ENCODE measurements at regions not wholly inside any gene's neighbourhood (a gene's known extent, or its start where the extent isn't known, plus 50 kb on each side); places are given as distances from the start of the nearest gene placed in this dataset.

DNA sequence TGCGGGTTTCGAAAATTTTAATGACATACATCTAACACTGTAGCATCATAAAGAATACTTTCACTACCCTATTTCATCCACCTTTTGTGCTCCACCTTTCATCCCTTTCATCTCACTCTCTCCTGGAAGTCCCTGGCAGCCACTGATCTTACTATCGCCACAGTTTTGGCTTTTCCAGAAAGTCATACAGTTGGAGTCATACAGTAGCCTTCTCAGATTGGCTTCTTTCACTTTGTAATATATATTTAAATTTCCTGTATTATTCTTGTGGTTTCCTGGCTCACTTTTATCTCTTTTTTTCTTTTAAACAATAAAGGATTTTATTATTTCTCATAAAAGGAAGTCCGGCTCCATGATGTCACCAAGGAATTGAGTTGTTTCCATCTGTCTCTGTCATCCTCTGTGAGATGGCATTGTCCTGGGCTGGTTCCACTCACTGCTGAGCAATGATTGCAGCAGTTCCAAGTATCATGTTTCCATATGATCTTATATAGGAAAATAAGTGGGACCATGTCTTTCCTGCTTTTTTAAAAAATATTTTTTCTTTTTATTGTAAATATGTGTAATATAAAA, 626.3 kb downstream of the POM121L12 start:
- Histone ChIP-seq H3K9me3 (ENCODE audit: low read depth, low read length) (no peaks in the 10 kb centered on the region), H3K36me3 (ENCODE audit: insufficient read depth, low read length) (no peaks in the 10 kb centered on the region), H3K4me3 (no peak overlapping the region), H3K27ac (no peak overlapping the region), H3K9ac (ENCODE audit: insufficient read length) (no peak overlapping the region)
- TF ChIP-seq POLR2AphosphoS5 (IDR thresholded peaks at IDR 0.05; ENCODE audit: borderline replicate concordance, low read depth, low read length) (no peak), FOXP2 (optimal IDR thresholded peaks at IDR 0.05; ENCODE audit: control extremely low read depth, extremely low read length, insufficient read depth) (no peak), EZH2 (IDR thresholded peaks at IDR 0.05) (no peak)
- DNase-seq (ENCODE audit: low read depth, low spot score): no peak

DNA sequence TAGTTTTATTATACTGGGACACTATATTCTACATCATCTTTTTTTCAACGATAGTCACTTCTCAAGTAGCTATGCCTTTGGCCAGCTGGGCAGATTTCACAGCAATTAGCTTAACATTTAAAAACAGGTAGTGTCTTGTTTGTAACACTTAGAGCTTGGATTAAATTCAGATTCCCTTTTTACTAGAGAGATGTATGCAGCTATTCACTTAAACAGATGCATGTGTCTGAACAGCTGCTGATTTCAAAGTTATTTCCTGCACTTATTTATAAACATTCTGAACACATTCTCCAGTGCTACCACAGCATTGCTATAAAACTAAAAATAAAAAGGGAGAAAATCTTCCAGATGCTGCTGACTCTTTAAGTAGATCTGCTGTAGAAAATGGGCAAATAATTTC, 637.2 kb downstream of the POM121L12 start:
- TF ChIP-seq EZH2 (IDR thresholded peaks at IDR 0.05): no peak
- TF ChIP-seq POLR2AphosphoS5 (IDR thresholded peaks at IDR 0.05; ENCODE audit: borderline replicate concordance, low read depth, low read length): no peak
- no peak for TF ChIP-seq FOXP2 (optimal IDR thresholded peaks at IDR 0.05; ENCODE audit: control extremely low read depth, extremely low read length, insufficient read depth)
- DNase-seq (ENCODE audit: low read depth, low spot score): no peak
- Histone ChIP-seq H3K9ac (ENCODE audit: insufficient read length) (no peak overlapping the region), H3K9me3 (ENCODE audit: low read depth, low read length) (no peaks in the 10 kb centered on the region), H3K4me3 (no peak overlapping the region), H3K27ac (no peak overlapping the region), H3K36me3 (ENCODE audit: insufficient read depth, low read length) (no peaks in the 10 kb centered on the region)

DNA sequence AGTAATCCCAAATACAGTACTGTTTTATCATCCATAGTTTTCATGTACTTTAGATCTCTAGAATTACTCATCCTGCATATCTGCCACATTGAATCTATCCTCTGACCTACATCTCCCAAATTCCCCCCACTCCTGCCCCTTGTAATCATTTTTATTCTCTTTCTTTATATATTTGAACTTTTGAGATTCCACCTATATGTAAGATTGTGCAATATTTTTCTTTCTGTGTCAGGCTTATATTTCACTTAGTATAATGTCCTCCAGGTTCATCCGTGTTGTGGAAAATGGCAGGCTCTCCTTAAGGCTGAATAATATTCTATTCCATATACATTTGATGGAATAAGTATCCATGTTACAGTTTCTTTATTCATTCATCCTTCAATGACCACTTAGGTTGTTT, 640.4 kb downstream of the POM121L12 start:
- Histone ChIP-seq H3K27ac (no peak overlapping the region), H3K9me3 (ENCODE audit: low read depth, low read length) (no peaks in the 10 kb centered on the region), H3K9ac (ENCODE audit: insufficient read length) (no peak overlapping the region), H3K36me3 (ENCODE audit: insufficient read depth, low read length) (no peaks in the 10 kb centered on the region), H3K4me3 (no peak overlapping the region)
- TF ChIP-seq EZH2 (IDR thresholded peaks at IDR 0.05) (no peak), POLR2AphosphoS5 (IDR thresholded peaks at IDR 0.05; ENCODE audit: borderline replicate concordance, low read depth, low read length) (no peak), FOXP2 (optimal IDR thresholded peaks at IDR 0.05; ENCODE audit: control extremely low read depth, extremely low read length, insufficient read depth) (no peak)
- no peak for DNase-seq (ENCODE audit: low read depth, low spot score)

DNA sequence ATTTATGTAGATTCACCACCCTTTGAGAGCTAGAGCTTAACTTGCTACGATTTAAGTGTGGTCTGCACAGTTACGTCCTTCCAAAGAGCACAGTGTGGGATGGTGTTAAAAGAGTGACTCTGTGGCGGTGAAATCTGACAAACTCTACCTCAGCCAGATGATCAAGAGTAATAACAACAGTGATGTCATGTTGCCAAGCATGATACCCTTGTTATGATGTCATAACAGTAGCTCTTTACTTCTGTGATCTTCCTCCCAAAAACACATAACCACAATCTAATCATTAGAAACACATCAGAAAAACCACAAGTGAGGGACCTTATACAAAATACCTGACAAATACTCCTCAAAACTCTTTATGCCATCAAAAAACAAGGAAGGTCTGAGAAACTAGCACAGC, 649.3 kb downstream of the POM121L12 start:
- no peak for TF ChIP-seq POLR2AphosphoS5 (IDR thresholded peaks at IDR 0.05; ENCODE audit: borderline replicate concordance, low read depth, low read length)
- no peak for TF ChIP-seq FOXP2 (optimal IDR thresholded peaks at IDR 0.05; ENCODE audit: control extremely low read depth, extremely low read length, insufficient read depth)
- no peak for TF ChIP-seq EZH2 (IDR thresholded peaks at IDR 0.05)
- H3K9me3 ChIP-seq (ENCODE audit: low read depth, low read length): no peaks in the 10 kb centered on the region
- H3K27ac ChIP-seq: no peak overlapping the region
- no peak for DNase-seq (ENCODE audit: low read depth, low spot score)
- H3K4me3 ChIP-seq: no peak overlapping the region
- no peaks in the 10 kb centered on the region for H3K36me3 ChIP-seq (ENCODE audit: insufficient read depth, low read length)
- H3K9ac ChIP-seq (ENCODE audit: insufficient read length): no peak overlapping the region

DNA sequence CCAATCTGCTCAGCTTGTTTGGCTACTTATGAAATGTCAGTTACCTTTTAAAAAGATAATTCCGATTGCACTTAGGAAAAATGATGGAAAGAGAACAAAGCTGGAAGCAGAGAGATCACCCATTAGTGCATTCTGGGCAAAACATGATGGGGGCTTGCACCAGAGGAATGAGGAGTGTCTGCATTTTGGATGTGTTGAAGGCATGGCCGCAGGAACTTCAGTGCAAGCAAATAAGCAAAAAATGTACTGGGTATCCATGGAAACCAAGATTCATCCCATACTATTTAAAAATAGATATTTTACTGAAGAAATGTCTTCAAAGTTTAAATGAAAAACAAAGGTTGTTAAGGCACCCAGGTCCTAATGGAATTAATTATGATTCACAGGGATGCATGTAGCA, 655.0 kb downstream of the POM121L12 start:
- H3K4me3 ChIP-seq: no peak overlapping the region
- no peak for TF ChIP-seq POLR2AphosphoS5 (IDR thresholded peaks at IDR 0.05; ENCODE audit: borderline replicate concordance, low read depth, low read length)

DNA sequence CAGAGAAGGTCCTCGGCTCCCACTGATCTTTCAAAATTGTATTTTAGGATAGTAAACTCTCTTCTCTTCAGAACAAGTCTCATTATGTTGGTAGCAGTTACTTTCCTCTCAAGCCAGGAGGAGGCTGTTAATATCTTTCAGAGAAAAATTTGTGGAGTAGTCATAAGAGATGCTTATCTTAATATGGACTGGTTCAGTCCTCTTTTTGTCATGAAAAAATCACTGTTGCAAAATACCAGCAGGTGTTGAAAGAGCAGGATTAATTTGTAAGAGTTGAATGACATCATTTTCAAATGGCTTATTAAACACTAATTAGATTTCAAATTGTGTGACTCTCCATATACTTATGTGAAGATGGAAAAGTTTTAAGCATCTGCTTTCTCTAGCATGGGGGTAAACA, 662.5 kb downstream of the POM121L12 start:
- TF ChIP-seq POLR2AphosphoS5 (IDR thresholded peaks at IDR 0.05; ENCODE audit: borderline replicate concordance, low read depth, low read length): no peak
- no peak for TF ChIP-seq FOXP2 (optimal IDR thresholded peaks at IDR 0.05; ENCODE audit: control extremely low read depth, extremely low read length, insufficient read depth)
- TF ChIP-seq EZH2 (IDR thresholded peaks at IDR 0.05): no peak
- Histone ChIP-seq H3K9me3 (ENCODE audit: low read depth, low read length) (no peaks in the 10 kb centered on the region), H3K9ac (ENCODE audit: insufficient read length) (no peak overlapping the region), H3K27ac (no peak overlapping the region), H3K36me3 (ENCODE audit: insufficient read depth, low read length) (no peaks in the 10 kb centered on the region), H3K4me3 (no peak overlapping the region)
- no peak for DNase-seq (ENCODE audit: low read depth, low spot score)

More for the DNA sequence above, 655.0 kb downstream of the POM121L12 start:
- Histone ChIP-seq H3K9ac (ENCODE audit: insufficient read length) (no peak overlapping the region), H3K27ac (no peak overlapping the region), H3K36me3 (ENCODE audit: insufficient read depth, low read length) (no peaks in the 10 kb centered on the region), H3K9me3 (ENCODE audit: low read depth, low read length) (no peaks in the 10 kb centered on the region)
- no peak for DNase-seq (ENCODE audit: low read depth, low spot score)

DNA sequence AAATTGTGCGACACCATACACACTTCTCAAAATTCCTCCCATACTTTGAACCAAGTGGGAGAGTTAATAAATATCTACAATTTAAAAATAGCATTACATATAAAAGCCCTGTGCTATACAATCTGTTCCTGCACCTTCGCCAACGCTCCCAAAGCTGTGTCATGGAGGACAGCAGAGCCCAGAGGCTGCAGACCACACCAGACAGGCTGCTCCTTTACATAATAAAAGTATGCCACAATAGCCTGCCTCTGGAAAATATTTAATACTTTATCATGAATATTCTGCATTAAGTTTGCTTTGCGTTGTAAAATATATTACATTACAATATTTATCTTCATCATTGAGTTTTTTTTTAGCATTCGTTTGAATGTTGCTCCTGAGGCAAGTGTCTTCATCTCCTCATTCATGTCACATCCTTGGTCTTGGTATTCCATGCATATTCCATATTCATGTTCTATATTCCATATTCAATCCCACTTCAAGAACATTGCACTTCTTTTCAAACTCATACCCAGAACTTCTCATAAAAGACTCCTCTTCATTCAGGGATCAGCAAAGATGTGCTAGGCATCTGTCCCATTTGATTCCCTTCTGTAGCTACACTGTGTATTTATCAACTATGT, 663.9 kb downstream of the POM121L12 start:
- no peak for DNase-seq (ENCODE audit: low read depth, low spot score)
- no peak overlapping the region for H3K4me3 ChIP-seq
- TF ChIP-seq FOXP2 (optimal IDR thresholded peaks at IDR 0.05; ENCODE audit: control extremely low read depth, extremely low read length, insufficient read depth) (no peak), POLR2AphosphoS5 (IDR thresholded peaks at IDR 0.05; ENCODE audit: borderline replicate concordance, low read depth, low read length) (no peak), EZH2 (IDR thresholded peaks at IDR 0.05) (no peak)

DNA sequence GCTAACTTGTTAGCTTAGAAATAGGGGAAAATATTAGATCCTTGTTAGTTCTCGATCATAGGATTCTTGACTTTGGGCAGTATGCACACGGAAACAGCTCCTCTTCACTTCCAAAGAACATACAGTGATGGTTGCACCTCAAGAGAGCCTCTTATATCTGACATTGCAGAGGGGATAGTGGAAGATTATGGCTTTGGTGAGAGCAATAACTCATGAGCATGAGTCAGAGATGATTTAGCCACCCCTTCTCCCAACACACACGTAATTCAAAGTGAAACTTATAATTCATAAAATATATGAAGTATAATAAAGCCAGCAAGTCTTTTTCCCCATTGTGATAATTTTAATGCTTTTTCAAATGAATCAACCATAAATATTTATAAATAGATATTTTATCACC, 683.7 kb downstream of the POM121L12 start:
- TF ChIP-seq POLR2AphosphoS5 (IDR thresholded peaks at IDR 0.05; ENCODE audit: borderline replicate concordance, low read depth, low read length) (no peak), EZH2 (IDR thresholded peaks at IDR 0.05) (no peak), FOXP2 (optimal IDR thresholded peaks at IDR 0.05; ENCODE audit: control extremely low read depth, extremely low read length, insufficient read depth) (no peak)
- no peaks in the 10 kb centered on the region for H3K36me3 ChIP-seq (ENCODE audit: insufficient read depth, low read length)
- H3K27ac ChIP-seq: no peak overlapping the region
- H3K4me3 ChIP-seq: no peak overlapping the region
- H3K9ac ChIP-seq (ENCODE audit: insufficient read length): no peak overlapping the region
- DNase-seq (ENCODE audit: low read depth, low spot score): no peak
- no peaks in the 10 kb centered on the region for H3K9me3 ChIP-seq (ENCODE audit: low read depth, low read length)

More for the DNA sequence above, 663.9 kb downstream of the POM121L12 start:
- Histone ChIP-seq H3K27ac (no peak overlapping the region), H3K9ac (ENCODE audit: insufficient read length) (no peak overlapping the region), H3K9me3 (ENCODE audit: low read depth, low read length) (no peaks in the 10 kb centered on the region), H3K36me3 (ENCODE audit: insufficient read depth, low read length) (no peaks in the 10 kb centered on the region)

DNA sequence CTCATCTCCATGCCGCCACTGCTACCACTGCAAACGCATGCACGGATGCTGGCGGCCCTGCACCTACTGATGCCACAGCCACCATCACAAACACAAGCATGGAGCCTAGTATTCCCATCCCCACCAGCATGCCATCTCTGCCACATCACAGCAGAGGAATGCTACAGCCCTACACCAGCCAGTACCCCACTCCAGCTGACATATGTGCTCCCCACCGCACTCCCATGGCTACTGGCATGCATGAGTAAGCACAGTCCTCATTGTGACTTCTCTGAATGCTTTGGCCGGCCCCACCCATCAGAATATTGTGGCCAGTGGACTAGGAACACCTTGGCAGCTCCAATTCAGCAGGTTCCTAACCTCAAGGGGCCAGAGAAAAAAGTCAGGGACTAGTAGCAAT, 705.5 kb downstream of the POM121L12 start:
- Histone ChIP-seq H3K9ac (ENCODE audit: insufficient read length) (no peak overlapping the region), H3K4me3 (no peak overlapping the region), H3K36me3 (ENCODE audit: insufficient read depth, low read length) (no peaks in the 10 kb centered on the region), H3K9me3 (ENCODE audit: low read depth, low read length) (no peaks in the 10 kb centered on the region), H3K27ac (no peak overlapping the region)
- DNase-seq (ENCODE audit: low read depth, low spot score): no peak
- no peak for TF ChIP-seq POLR2AphosphoS5 (IDR thresholded peaks at IDR 0.05; ENCODE audit: borderline replicate concordance, low read depth, low read length)
- TF ChIP-seq FOXP2 (optimal IDR thresholded peaks at IDR 0.05; ENCODE audit: control extremely low read depth, extremely low read length, insufficient read depth): no peak
- no peak for TF ChIP-seq EZH2 (IDR thresholded peaks at IDR 0.05)
